ENCODE measurements at regions not wholly inside any gene's neighbourhood (a gene's known extent, or its start where the extent isn't known, plus 50 kb on each side); places are given as distances from the start of the nearest gene placed in this dataset.

DNA sequence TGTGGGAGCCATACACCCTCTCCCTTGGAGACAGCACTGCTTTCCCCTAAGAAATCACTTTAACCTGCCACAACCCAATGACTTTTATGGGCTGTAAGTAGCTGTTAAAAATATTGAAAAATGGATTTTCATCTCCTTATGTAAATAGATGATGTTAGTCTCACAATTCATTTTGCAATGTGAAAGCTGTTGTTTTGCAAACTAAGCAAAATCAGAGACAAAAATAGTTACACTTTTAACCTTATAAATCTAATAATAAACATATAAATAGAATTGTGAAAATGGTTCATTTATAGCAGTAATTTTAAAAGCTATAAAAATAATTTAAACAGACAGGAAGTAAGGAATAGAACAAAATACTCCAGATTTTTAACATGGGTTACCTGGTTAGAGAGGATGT is 268.8 kb upstream of the MAGI2 start:
- TF ChIP-seq EZH2 (IDR thresholded peaks at IDR 0.05; ENCODE audit: low read depth) = no peak
- TF ChIP-seq, protein P1, sequence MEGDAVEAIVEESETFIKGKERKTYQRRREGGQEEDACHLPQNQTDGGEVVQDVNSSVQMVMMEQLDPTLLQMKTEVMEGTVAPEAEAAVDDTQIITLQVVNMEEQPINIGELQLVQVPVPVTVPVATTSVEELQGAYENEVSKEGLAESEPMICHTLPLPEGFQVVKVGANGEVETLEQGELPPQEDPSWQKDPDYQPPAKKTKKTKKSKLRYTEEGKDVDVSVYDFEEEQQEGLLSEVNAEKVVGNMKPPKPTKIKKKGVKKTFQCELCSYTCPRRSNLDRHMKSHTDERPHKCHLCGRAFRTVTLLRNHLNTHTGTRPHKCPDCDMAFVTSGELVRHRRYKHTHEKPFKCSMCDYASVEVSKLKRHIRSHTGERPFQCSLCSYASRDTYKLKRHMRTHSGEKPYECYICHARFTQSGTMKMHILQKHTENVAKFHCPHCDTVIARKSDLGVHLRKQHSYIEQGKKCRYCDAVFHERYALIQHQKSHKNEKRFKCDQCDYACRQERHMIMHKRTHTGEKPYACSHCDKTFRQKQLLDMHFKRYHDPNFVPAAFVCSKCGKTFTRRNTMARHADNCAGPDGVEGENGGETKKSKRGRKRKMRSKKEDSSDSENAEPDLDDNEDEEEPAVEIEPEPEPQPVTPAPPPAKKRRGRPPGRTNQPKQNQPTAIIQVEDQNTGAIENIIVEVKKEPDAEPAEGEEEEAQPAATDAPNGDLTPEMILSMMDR (conservative IDR thresholded peaks at IDR 0.05) = no peak
- no peak overlapping the region for H3K4me2 ChIP-seq
- CTCF ChIA-PET = no interaction called here
- intact Hi-C loops (cut with micrococcal nuclease; ENCODE audit: unreplicated experiment) = no loop called here
- no peak overlapping the region for H3K4me3 ChIP-seq
- BruUV-seq (replicated peaks) = no TSS peak
- no peak overlapping the region for H3K27ac ChIP-seq
- POLR2A ChIA-PET (ENCODE audit: unreplicated experiment) = interaction anchor here (0.6 kb wide), 1 partner anchor 194 kb away, joined by 3 read pairs; no protein-coding TSS in a partner anchor
- no peaks in the 10 kb centered on the region for H3K36me3 ChIP-seq (ENCODE audit: low read depth)
- no peaks in the 10 kb centered on the region for H4K20me1 ChIP-seq (ENCODE audit: insufficient read depth)
- H3K9me2 ChIP-seq (ENCODE audit: insufficient read depth) = no peaks in the 10 kb centered on the region
- DNase-seq = no peak
- no peak overlapping the region for H2AFZ ChIP-seq
- H3K4me1 ChIP-seq (replicated peaks; ENCODE audit: insufficient read depth) = no peaks in the 10 kb centered on the region
- H3K27me3 ChIP-seq (ENCODE audit: insufficient read depth, low read depth) = no peaks in the 10 kb centered on the region
- H3K79me2 ChIP-seq (ENCODE audit: low read depth) = no peaks in the 10 kb centered on the region
- no peaks in the 10 kb centered on the region for H3K9me3 ChIP-seq (ENCODE audit: insufficient read depth, low read depth)
- no peaks in the 10 kb centered on the region for H3F3A ChIP-seq (ENCODE audit: insufficient read depth, low read depth)

DNA sequence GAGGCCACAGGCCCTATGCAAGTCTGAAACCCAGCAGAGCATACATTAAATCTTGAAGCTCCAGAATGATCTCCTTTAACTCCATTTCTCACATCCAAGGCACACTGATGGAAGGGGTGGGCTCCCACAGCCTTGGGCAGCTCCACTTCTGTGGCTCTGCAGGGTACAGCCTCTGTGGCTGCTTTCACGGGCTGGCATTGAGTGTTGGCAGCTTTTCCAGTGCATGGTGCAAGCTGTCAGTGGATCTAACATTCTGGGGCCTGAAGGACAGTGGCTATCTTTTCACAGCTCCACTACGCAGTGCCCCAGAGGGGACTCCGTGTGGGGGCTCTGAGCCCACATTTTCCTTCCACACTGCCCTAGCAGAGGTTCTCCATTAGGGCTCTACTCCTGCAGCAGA is 265.7 kb upstream of the MAGI2 start:
- ChIA-PET CTCF (no interaction called here), POLR2A (ENCODE audit: unreplicated experiment) (no interaction called here)
- BruUV-seq (replicated peaks) = no TSS peak
- no peak overlapping the region for H3K4me2 ChIP-seq
- H3K9me3 ChIP-seq (ENCODE audit: insufficient read depth, low read depth) = no peaks in the 10 kb centered on the region; the same call in 1 of the 2 replicates
- no peaks in the 10 kb centered on the region for H3F3A ChIP-seq (ENCODE audit: insufficient read depth, low read depth)
- no peak overlapping the region for H3K4me3 ChIP-seq
- no peaks in the 10 kb centered on the region for H3K4me1 ChIP-seq (replicated peaks; ENCODE audit: insufficient read depth)
- H3K27ac ChIP-seq = no peak overlapping the region
- H2AFZ ChIP-seq = no peak overlapping the region
- DNase-seq = no peak
- H3K79me2 ChIP-seq (ENCODE audit: low read depth) = no peaks in the 10 kb centered on the region
- H4K20me1 ChIP-seq (ENCODE audit: insufficient read depth) = no peaks in the 10 kb centered on the region; the same call in 1 of the 2 replicates
- no peaks in the 10 kb centered on the region for H3K27me3 ChIP-seq (ENCODE audit: insufficient read depth, low read depth)
- intact Hi-C loops (cut with micrococcal nuclease; ENCODE audit: unreplicated experiment) = no loop called here
- H3K9me2 ChIP-seq (ENCODE audit: insufficient read depth) = no peaks in the 10 kb centered on the region
- no peaks in the 10 kb centered on the region for H3K36me3 ChIP-seq (ENCODE audit: low read depth)
- TF ChIP-seq EZH2 (IDR thresholded peaks at IDR 0.05; ENCODE audit: low read depth) = no peak
- TF ChIP-seq, protein P1 (conservative IDR thresholded peaks at IDR 0.05) = no peak

DNA sequence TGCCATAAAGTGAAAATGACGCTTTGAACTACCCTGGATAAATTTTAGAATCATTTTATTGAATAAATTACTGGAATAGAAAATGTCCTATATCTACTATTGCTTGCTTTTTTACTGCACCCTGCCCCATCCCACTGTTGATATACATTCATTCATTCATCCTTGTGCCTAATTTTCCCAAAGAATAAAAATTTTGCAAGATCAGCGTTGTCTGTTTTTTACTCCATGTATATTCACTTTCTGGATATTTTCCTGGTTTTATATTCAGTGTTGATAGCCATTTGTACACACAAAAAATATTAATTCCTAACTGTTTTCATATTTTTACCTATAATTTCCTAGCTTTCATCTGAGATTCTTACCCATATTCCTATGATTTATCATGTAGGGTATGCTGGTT is 262.9 kb upstream of the MAGI2 start:
- Histone ChIP-seq H3K4me3 (no peak overlapping the region), H3K4me2 (no peak overlapping the region), H4K20me1 (ENCODE audit: insufficient read depth) (no peaks in the 10 kb centered on the region; the same call in 1 of the 2 replicates), H3K9me2 (ENCODE audit: insufficient read depth) (no peaks in the 10 kb centered on the region), H3K36me3 (ENCODE audit: low read depth) (no peaks in the 10 kb centered on the region), H3K4me1 (replicated peaks; ENCODE audit: insufficient read depth) (no peaks in the 10 kb centered on the region), H3F3A (ENCODE audit: insufficient read depth, low read depth) (no peaks in the 10 kb centered on the region), H3K79me2 (ENCODE audit: low read depth) (no peaks in the 10 kb centered on the region), H3K27me3 (ENCODE audit: insufficient read depth, low read depth) (no peaks in the 10 kb centered on the region), H2AFZ (no peak overlapping the region), H3K27ac (no peak overlapping the region), H3K9me3 (ENCODE audit: insufficient read depth, low read depth) (no peaks in the 10 kb centered on the region; the same call in 1 of the 2 replicates)
- TF ChIP-seq EZH2 (IDR thresholded peaks at IDR 0.05; ENCODE audit: low read depth) = no peak
- TF ChIP-seq, protein P1 (conservative IDR thresholded peaks at IDR 0.05) = no peak
- ChIA-PET POLR2A (ENCODE audit: unreplicated experiment) (no interaction called here), CTCF (no interaction called here)
- intact Hi-C loops (cut with micrococcal nuclease; ENCODE audit: unreplicated experiment) = no loop called here
- no TSS peak for BruUV-seq (replicated peaks)
- no peak for DNase-seq
